H1 (cell line): ENCODE measurements at regions not wholly inside any gene's neighbourhood (a gene's known extent, or its start where the extent isn't known, plus 50 kb on each side); places are given as distances from the start of the nearest gene placed in this dataset.

Experiments
- MAX ChIP-seq: IDR thresholded peaks from 2 replicates; pipeline ENCODE4 v1.6.1; 2012; ENCODE audit warnings: inconsistent platforms
- POLR2AphosphoS5 ChIP-seq: IDR thresholded peaks from 2 replicates; pipeline ENCODE4 v1.6.1; 2011; ENCODE audit warnings: low read depth, low read length

- TF ChIP-seq POLR2AphosphoS5 (no peak), MAX (no peak)
Measured at GRCh38 chr1:188170935-188171334, 1342.2 kb downstream of the PLA2G4A start.
